ENCODE measurements at regions not wholly inside any gene's neighbourhood (a gene's known extent, or its start where the extent isn't known, plus 50 kb on each side); places are given as distances from the start of the nearest gene placed in this dataset.
"Not testable (repeated sequence)": the region's sequence is repeated elsewhere in the genome, so short reads cannot be mapped to it uniquely, and the experiment has no call there.

- H3K4me1 ChIP-seq: peaks cover 0 to 12% (median 0%) of the 10 kb centered on the region in 9 donors
- H3K27ac ChIP-seq: no peak overlapping the region
- intact Hi-C loops (cut with DNase I): no loop called here
- no peaks in the 10 kb centered on the region for H3K27me3 ChIP-seq
- TF ChIP-seq, protein P1, sequence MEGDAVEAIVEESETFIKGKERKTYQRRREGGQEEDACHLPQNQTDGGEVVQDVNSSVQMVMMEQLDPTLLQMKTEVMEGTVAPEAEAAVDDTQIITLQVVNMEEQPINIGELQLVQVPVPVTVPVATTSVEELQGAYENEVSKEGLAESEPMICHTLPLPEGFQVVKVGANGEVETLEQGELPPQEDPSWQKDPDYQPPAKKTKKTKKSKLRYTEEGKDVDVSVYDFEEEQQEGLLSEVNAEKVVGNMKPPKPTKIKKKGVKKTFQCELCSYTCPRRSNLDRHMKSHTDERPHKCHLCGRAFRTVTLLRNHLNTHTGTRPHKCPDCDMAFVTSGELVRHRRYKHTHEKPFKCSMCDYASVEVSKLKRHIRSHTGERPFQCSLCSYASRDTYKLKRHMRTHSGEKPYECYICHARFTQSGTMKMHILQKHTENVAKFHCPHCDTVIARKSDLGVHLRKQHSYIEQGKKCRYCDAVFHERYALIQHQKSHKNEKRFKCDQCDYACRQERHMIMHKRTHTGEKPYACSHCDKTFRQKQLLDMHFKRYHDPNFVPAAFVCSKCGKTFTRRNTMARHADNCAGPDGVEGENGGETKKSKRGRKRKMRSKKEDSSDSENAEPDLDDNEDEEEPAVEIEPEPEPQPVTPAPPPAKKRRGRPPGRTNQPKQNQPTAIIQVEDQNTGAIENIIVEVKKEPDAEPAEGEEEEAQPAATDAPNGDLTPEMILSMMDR (IDR thresholded peaks at IDR 0.05): no peak
- H3K4me3 ChIP-seq: no peak overlapping the region
- no peaks in the 10 kb centered on the region for H3K36me3 ChIP-seq
- H3K9me3 ChIP-seq: no peaks in the 10 kb centered on the region
- no peak for DNase-seq
- ATAC-seq: no peak
- WGBS, 2 donors: 67 to 87% methylated on average over 3 of the region's 3 CpGs
Observed at GRCh38 chr18:42330296-42330695, 375.3 kb downstream of the PIK3C3 start.

DNA sequence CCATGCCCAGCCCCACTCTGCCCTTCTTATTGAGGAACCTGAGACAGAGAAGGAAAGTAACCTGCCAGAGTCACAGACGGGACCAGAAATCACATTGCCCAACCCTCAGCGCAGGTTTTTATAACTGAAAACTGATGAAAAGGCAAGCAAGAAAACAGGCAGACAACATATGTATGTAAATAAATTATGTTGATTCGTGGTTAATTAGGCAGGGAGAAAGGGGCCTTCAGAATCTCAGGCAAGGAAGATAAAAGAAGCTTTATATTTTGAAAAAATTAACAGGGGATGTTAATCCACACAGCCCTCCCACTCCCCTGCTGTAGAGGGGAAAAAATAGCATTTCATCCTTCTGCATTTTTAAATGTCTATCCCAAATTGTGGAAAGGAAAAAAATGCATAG, 378.5 kb downstream of the PIK3C3 start:
- H3K4me1 ChIP-seq: no peaks in the 10 kb centered on the region
- TF ChIP-seq, protein P1 (IDR thresholded peaks at IDR 0.05): no peak
- 76 to 78% methylated on average over 3 of the region's 3 CpGs for WGBS, 2 donors
- no peak for DNase-seq
- H3K36me3 ChIP-seq: no peaks in the 10 kb centered on the region
- H3K9me3 ChIP-seq: peaks cover 0 to 15% (median 0%) of the 10 kb centered on the region in 11 donors
- intact Hi-C loops (cut with DNase I): no loop called here
- no peaks in the 10 kb centered on the region for H3K27me3 ChIP-seq
- no peak overlapping the region for H3K27ac ChIP-seq
- no peak for ATAC-seq
- no peak overlapping the region for H3K4me3 ChIP-seq

- Histone ChIP-seq H3K36me3 (no peaks in the 10 kb centered on the region), H3K9me3 (peaks cover 0 to 15% (median 0%) of the 10 kb centered on the region in 11 donors), H3K4me1 (no peaks in the 10 kb centered on the region), H3K27ac (no peak overlapping the region), H3K27me3 (no peaks in the 10 kb centered on the region), H3K4me3 (no peak overlapping the region)
- intact Hi-C loops (cut with DNase I): no loop called here
- TF ChIP-seq, protein P1 (IDR thresholded peaks at IDR 0.05): no peak
- ATAC-seq (no peak), DNase-seq (no peak)
Observed at GRCh38 chr18:42334931-42335330, 379.9 kb downstream of the PIK3C3 start.

GRCh38 chr18:42336139-42336538, 381.1 kb downstream of the PIK3C3 start:
- no peak overlapping the region for H3K4me3 ChIP-seq
- no peak overlapping the region for H3K27ac ChIP-seq
- DNase-seq (no peak), ATAC-seq (no peak)
- H3K27me3 ChIP-seq: no peaks in the 10 kb centered on the region
- peaks cover 0 to 15% (median 0%) of the 10 kb centered on the region in 11 donors for H3K9me3 ChIP-seq
- no peaks in the 10 kb centered on the region for H3K4me1 ChIP-seq
- 69 to 73% methylated on average over 2 of the region's 2 CpGs for WGBS, 2 donors
- TF ChIP-seq, protein P1 (IDR thresholded peaks at IDR 0.05): no peak
- H3K36me3 ChIP-seq: no peaks in the 10 kb centered on the region
- intact Hi-C loops (cut with DNase I): no loop called here

DNA sequence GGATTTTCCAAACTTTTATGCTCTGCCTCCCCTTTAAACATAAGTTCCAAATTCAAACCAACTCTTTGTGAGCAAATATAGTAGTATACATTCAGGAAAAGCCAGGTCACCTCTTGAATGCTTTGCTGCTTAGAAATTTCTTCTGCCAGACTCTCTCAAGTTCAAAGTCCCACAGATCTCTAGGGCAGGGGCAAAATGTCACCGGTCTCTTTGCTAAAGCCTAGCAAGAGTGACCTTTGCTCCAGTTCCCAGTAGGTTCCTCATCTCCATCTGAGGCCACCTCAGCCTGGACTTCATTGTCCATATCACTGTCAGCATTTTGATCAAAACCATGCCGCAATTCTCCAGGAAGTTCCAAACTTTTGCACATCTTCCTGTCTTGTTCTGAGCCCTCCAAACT, 382.3 kb downstream of the PIK3C3 start:
- H3K9me3 ChIP-seq: peaks cover 0 to 15% (median 0%) of the 10 kb centered on the region in 11 donors
- 66 to 92% methylated on average over 2 of the region's 2 CpGs for WGBS, 2 donors
- ATAC-seq; H3K27ac ChIP-seq; H3K36me3 ChIP-seq; H3K4me1 ChIP-seq; DNase-seq; H3K4me3 ChIP-seq; H3K27me3 ChIP-seq; intact Hi-C loops (cut with DNase I): not testable (repeated sequence)

Measured in heart right ventricle (tissue), 16 donors.